ENCODE measurements at regions not wholly inside any gene's neighbourhood (a gene's known extent, or its start where the extent isn't known, plus 50 kb on each side); places are given as distances from the start of the nearest gene placed in this dataset.

- no peak for DNase-seq
Observed at GRCh38 chr12:92650228-92650822, 52.5 kb upstream of the PLEKHG7 start.

DNA sequence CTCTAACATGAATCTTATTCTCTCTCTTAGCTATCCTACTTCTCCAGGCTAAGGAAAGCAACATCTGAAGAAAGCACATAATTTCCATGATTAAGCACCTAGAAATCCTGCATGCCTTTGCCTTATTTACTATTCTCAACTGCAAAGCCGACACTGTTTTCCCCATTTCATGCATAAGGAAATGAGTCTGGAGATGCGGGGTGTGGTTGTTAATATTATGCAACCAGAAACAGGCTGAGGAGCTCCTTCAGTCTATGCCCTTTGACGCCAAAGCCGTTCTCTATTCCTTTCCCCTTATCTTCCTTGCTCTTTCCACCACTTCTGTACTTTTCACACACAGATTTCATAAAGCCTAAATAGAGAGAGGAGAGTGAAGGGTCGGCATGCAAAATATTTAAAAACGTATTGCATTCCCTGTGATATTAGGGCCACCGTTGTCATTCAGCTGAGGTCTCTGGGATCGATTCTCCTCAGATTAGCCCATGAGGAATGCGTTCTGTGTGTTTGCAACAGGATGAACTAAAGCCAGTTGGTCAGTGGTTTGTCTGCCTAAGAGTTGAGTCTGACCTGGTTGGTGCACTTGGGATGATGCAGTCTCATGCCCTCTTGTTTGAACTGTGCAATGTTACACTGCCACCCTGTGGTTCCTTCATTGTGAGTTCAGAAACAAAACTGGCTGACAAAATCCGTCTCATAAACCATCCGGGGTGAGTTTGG, 53.1 kb upstream of the PLEKHG7 start:
- peak; percentile 55 to 77 for DNase-seq

DNA sequence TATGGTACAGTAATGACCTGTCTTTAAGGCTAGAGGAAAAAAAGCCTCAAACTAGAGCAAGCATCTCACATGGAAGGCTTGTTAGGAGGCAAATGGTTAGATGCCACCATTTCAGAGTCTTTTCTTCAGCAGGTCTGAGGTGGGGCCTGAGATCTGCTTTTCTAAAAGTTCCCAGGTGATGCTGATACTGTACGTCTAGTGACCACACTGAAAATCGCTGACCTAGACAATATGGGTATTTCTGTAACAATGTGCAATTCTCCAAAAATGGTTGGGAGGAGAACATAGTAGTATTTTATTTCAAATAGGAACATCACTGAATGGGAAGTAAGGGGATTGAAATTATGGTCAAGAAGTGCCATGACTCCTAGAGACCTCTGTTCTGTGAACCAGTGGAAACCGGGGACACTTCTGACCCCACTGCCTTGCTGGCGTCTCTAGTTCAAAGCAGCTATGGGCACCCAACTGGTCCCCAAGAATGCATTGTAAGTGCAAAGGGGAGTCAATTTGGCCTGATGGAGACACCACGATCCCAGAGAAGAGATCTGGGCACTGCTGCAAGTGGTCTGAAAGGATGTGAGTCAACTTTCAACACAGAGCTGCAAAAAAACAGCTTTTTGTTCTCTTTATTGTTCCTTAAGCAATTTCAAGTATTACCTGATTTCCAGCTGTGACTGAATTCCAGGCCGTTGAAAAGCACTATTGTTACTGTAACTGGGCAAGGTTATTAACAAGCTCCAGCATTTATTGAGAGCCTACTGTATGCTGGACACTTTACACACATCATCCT, 54.4 kb upstream of the PLEKHG7 start:
- no peak for DNase-seq

DNA sequence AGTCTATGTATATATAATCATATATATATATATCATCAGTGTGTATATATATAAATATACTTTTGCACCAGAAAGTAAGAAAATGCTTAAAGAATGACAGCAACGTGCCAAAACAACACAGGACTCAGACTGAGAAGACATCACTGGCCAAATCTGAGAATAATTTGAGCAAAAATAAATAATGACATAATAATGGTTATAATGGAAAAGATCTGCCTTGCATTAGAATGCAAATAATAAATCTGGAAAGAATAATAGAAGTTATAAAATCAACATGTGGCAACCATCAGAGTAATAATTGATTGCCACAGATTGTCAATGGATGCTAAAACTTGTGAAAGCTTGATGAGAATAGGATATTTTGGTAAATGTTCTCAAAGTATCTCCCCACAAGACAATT, 61.5 kb upstream of the PLEKHG7 start:
- no peak for DNase-seq

DNA sequence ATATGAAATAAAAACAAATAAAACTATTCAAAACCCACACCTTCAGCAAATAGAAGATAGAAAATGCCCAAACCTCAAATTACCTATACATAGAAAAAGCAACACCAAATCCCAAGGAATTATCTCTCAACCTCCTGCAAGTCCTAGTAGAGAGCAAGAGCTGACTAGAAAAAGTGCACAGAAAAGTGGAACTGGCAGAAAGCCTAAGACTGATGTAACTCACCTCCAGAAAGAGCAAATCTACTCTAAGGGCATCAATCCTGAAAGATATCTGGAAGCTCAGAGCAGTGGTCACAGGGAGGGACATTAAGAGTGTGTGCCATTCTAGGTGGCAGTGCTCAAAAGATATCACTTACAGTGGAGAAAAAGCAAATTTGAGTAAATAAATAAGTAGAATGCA, 62.1 kb upstream of the PLEKHG7 start:
- DNase-seq = no peak

DNA sequence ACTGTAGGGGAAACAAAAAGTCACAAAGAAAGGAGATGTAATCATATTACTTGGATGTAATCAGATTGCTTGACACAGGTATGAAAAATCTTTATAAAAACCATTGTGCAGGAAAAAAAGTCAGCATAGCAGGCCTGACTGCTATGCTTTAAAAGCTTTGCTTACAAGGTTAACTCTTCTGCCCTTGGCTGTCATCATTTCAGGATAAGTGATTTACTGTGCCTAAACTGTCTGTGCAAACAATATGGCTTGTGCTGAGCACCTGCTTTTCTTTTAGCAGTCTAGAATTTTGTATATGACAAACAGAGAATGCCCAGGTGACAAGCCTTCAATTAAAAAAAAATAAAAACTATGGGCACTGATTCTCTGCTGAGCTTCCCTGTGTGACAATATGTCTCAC, 63.8 kb upstream of the PLEKHG7 start:
- DNase-seq = no peak

DNA sequence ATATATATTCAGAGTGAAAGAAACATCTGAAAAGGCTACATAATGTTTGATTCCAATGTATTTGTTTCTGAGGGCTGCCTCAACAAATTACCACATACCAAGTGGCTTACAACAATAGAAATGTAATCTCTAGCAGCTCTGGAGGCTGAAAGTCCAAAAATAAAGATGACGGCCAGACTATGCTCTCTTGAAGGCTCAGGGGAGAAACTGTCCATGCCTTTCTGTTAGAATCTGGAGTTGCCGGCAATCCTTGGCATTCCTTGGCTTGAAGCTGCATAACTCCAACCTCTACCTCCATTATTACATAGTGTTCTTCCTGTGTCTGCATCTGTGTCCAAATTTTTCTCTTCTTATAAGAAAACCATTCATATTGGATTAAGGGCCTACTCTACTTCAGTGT, 68.1 kb upstream of the PLEKHG7 start:
- DNase-seq = no peak

GRCh38 chr12:92634202-92634601, 68.6 kb upstream of the PLEKHG7 start:
- DNase-seq = no peak

GRCh38 chr12:92630968-92631367, 71.8 kb upstream of the PLEKHG7 start:
- DNase-seq = no peak

GRCh38 chr12:92629349-92630065, 73.3 kb upstream of the PLEKHG7 start:
- DNase-seq = peak in 1 of 2 experiments; percentile 53

GRCh38 chr12:92628476-92628875, 74.3 kb upstream of the PLEKHG7 start:
- no peak for DNase-seq

DNA sequence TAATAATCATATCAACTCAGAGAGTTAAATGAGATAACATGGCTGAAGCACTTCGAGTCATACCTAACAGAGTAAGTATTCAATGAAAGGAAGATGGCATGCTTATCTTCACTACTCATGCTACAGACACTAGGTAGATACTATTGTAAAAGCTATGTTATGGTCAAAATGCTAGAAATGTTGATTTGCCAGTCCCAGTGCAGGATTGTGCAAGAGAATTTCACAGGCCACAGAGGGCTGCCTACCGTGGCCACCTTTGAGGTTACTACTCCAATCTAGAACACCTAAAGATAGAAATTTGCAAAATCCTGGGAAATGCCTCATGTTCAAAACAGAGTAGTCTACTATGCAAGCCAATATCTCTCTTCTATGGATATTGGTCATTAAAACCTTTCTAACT, 75.3 kb upstream of the PLEKHG7 start:
- no peak for DNase-seq

- DNase-seq = no peak
Observed at GRCh38 chr12:92625639-92626310, 77.0 kb upstream of the PLEKHG7 start.

DNA sequence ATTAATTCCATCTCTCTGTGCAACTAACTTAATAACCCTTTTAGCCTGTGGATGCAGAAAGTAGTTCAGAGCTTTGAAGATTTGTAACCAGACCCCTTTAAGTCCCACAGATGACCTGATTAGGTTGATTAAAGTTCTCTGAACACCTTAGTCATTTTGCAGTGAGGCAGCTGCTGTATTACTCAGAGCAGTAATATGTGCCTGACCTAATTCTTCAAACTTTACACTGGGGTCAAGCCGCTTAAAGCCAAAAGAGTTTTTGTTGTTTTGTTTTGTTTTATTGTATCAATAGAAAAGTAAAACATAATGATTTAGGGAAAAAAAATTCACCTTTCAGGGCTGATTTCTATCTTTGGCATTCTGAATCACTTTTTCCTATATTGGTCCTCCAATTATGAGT, 78.6 kb upstream of the PLEKHG7 start:
- DNase-seq = no peak

- no peak for DNase-seq
Observed at GRCh38 chr12:92623386-92623785, 79.4 kb upstream of the PLEKHG7 start.

DNA sequence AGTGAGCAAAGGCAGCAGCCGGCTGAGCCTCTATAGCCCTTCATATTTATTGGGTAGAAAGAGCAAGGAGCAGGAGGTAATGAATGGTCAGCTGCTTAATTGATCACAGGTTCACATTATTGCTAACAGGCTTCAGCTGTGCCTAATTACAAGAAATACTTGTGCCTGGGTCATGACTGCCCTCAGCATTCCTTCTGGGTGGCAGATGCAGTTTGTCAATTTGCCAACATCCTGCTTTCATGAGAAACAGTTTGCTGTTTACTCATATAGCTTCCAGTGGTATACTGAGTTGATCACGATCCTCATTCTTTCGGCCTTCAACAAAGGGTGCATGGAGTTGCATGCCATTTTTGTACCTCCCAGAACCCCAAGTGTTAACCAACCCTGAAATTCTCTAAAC, 81.0 kb upstream of the PLEKHG7 start:
- no peak for DNase-seq

DNA sequence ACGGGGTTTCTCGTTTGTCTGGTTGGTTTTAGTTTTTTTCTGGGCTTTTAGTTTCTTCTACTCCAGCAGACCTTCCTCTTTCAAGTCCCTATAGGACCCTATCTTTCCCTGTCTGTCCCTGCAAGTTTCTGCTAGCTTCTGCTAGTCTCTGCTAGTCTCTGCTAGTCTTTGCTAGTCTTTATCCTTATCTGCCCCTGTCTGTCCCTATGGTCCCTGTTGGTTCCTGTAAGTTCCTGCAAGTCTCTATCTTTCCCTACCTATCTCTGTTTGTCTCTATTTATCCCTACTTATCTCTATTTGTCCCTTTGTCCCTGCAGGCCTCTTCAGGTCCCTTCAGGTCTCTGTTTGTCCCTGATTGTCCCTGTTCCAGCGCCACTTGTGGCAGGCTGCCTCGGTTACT, 81.5 kb upstream of the PLEKHG7 start:
- DNase-seq = no peak

GRCh38 chr12:92619730-92620684, 82.8 kb upstream of the PLEKHG7 start:
- DNase-seq = no peak

DNA sequence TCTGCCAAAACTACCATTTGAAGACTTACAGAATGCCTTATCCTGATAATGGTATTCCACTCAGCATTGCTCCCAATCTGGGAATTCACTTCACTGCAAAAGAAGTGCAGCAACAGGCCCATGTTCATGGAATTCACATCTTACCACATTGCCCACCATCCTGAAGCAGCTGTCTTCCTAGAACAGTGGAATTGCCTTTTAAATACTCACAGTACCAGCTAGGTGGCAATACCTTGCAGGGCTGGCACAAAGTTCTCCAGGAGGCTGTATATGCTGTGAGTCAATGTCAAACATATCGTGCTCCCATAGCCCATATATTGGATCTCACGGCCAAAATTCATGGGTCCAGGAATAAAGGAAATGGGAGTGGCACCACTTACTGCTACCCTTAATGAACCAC, 83.8 kb upstream of the PLEKHG7 start:
- DNase-seq = no peak

- DNase-seq = no peak
Observed at GRCh38 chr12:92615703-92616102, 87.1 kb upstream of the PLEKHG7 start.

GRCh38 chr12:92615086-92615485, 87.7 kb upstream of the PLEKHG7 start:
- DNase-seq = no peak

DNA sequence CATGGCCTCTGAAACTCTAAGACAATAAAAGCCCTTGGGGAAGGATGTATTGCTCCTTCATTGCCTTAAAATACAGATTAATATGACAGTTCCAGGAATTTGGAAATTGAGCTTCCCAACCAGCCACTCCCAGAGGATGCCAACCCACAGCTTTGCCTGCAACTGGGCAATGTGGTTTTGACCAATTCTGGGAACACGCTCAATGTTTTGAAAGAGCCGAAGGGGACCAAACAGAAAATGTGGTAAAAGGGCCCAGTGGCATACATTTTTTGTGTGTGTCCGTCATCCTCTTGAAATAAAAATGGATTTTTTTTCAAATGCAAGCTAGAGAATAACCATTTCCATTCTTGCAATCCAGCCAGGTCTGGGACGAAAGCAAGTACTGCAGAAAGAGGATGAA, 88.3 kb upstream of the PLEKHG7 start:
- DNase-seq = no peak

Data from NCI-H446 (cell line).